ENCODE measurements at regions not wholly inside any gene's neighbourhood (a gene's known extent, or its start where the extent isn't known, plus 50 kb on each side); places are given as distances from the start of the nearest gene placed in this dataset.

DNA sequence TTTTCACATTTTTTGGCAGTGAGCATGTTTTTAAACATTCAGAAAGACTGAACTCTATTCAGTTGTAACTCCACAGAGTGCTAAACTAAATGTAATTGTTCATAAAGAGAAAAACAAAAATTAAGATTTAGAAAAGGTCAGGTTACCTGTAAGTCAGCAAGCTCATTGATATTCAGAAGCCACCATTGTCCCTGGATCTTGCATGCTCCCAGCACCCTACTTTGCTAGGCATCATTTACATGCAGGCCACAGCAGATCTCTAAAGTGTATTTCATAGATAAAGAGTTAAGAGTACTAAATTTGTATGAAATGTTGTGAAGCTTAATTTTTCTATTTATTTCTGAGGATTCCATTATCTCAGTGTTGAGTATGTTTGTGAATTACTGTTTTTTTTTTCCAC, 64.8 kb upstream of the CDH19 start:
- TF ChIP-seq, protein P1, sequence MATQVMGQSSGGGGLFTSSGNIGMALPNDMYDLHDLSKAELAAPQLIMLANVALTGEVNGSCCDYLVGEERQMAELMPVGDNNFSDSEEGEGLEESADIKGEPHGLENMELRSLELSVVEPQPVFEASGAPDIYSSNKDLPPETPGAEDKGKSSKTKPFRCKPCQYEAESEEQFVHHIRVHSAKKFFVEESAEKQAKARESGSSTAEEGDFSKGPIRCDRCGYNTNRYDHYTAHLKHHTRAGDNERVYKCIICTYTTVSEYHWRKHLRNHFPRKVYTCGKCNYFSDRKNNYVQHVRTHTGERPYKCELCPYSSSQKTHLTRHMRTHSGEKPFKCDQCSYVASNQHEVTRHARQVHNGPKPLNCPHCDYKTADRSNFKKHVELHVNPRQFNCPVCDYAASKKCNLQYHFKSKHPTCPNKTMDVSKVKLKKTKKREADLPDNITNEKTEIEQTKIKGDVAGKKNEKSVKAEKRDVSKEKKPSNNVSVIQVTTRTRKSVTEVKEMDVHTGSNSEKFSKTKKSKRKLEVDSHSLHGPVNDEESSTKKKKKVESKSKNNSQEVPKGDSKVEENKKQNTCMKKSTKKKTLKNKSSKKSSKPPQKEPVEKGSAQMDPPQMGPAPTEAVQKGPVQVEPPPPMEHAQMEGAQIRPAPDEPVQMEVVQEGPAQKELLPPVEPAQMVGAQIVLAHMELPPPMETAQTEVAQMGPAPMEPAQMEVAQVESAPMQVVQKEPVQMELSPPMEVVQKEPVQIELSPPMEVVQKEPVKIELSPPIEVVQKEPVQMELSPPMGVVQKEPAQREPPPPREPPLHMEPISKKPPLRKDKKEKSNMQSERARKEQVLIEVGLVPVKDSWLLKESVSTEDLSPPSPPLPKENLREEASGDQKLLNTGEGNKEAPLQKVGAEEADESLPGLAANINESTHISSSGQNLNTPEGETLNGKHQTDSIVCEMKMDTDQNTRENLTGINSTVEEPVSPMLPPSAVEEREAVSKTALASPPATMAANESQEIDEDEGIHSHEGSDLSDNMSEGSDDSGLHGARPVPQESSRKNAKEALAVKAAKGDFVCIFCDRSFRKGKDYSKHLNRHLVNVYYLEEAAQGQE (IDR thresholded peaks at IDR 0.05; ENCODE audit: low read depth), result no peak
- TF ChIP-seq NFIC (IDR thresholded peaks at IDR 0.05) (no peak), EP300 (IDR thresholded peaks at IDR 0.05; ENCODE audit: borderline replicate concordance) (no peak), TAF1 (IDR thresholded peaks at IDR 0.05; ENCODE audit: low read depth) (no peak), ZBTB7A (IDR thresholded peaks at IDR 0.05; ENCODE audit: low read depth) (no peak), CEBPB (IDR thresholded peaks at IDR 0.05) (no peak), EGR1 (IDR thresholded peaks at IDR 0.05) (no peak), YY1 (IDR thresholded peaks at IDR 0.05; ENCODE audit: low read depth) (no peak), TCF12 (IDR thresholded peaks at IDR 0.05; ENCODE audit: low read depth) (no peak)
- TF ChIP-seq, protein P2, sequence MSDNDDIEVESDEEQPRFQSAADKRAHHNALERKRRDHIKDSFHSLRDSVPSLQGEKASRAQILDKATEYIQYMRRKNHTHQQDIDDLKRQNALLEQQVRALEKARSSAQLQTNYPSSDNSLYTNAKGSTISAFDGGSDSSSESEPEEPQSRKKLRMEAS (IDR thresholded peaks at IDR 0.05), result no peak

DNA sequence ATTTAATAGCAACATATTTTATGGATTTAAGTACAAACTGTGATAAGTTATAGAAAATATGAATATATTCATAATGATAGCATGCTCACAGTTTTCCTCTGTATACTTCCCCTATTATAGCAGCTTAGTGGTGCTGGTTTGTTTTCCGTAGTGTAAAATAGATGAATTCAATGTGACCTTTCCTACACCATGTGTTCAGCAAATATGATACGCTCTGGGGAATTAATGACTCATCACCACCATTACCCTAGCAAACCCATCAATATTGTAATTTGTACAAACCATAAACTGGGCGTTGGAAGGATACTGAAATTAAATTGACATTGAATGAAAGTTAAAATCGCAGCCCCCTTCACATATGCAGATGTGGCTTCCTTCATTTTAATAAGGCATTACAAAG, 58.7 kb upstream of the CDH19 start:
- TF ChIP-seq, protein P2 (IDR thresholded peaks at IDR 0.05), result no peak
- no peak for TF ChIP-seq TAF1 (IDR thresholded peaks at IDR 0.05; ENCODE audit: low read depth)
- TF ChIP-seq TCF12 (IDR thresholded peaks at IDR 0.05; ENCODE audit: low read depth), result no peak
- no peak for TF ChIP-seq EGR1 (IDR thresholded peaks at IDR 0.05)
- TF ChIP-seq ZBTB7A (IDR thresholded peaks at IDR 0.05; ENCODE audit: low read depth), result no peak
- no peak for TF ChIP-seq TEAD4 (IDR thresholded peaks at IDR 0.05)
- no peak for TF ChIP-seq EP300 (IDR thresholded peaks at IDR 0.05; ENCODE audit: borderline replicate concordance)
- TF ChIP-seq FOXM1 (IDR thresholded peaks at IDR 0.05; ENCODE audit: borderline replicate concordance, low read depth), result no peak
- no peak for TF ChIP-seq CREB1 (IDR thresholded peaks at IDR 0.05; ENCODE audit: low read depth)
- TF ChIP-seq, protein P1 (IDR thresholded peaks at IDR 0.05; ENCODE audit: low read depth), result no peak
- no peak for TF ChIP-seq RAD21 (IDR thresholded peaks at IDR 0.05; ENCODE audit: low read depth)
- no peak for TF ChIP-seq YY1 (IDR thresholded peaks at IDR 0.05; ENCODE audit: low read depth)
- TF ChIP-seq CEBPB (IDR thresholded peaks at IDR 0.05), result no peak
- TF ChIP-seq, protein P3, sequence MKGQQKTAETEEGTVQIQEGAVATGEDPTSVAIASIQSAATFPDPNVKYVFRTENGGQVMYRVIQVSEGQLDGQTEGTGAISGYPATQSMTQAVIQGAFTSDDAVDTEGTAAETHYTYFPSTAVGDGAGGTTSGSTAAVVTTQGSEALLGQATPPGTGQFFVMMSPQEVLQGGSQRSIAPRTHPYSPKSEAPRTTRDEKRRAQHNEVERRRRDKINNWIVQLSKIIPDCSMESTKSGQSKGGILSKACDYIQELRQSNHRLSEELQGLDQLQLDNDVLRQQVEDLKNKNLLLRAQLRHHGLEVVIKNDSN (IDR thresholded peaks at IDR 0.05), result no peak
- TF ChIP-seq NFIC (IDR thresholded peaks at IDR 0.05), result no peak

DNA sequence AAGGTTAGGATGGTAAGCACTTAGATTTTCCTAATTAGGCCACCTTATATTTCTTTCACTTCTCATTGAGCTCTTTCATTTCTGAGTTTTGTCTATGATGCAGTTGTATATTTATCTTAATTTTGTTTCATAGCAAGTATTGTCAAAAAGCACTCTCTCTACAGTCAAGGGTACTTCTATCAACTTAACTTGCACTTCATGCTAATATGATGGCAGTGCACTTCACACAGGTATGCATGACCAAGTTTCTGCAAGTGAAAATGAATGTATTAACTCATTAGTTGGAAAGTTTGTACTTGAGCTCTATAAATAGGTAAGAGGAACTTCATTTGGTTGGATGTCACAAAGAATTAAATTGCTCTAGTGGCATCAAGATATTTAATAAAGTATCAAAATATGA, 51.5 kb upstream of the CDH19 start:
- TF ChIP-seq EGR1 (IDR thresholded peaks at IDR 0.05), result no peak
- no peak for TF ChIP-seq TCF12 (IDR thresholded peaks at IDR 0.05; ENCODE audit: low read depth)
- TF ChIP-seq, protein P2 (IDR thresholded peaks at IDR 0.05), result no peak
- TF ChIP-seq, protein P3 (IDR thresholded peaks at IDR 0.05), result no peak
- no peak for TF ChIP-seq CREB1 (IDR thresholded peaks at IDR 0.05; ENCODE audit: low read depth)
- TF ChIP-seq, protein P1 (IDR thresholded peaks at IDR 0.05; ENCODE audit: low read depth), result no peak
- TF ChIP-seq ZBTB7A (IDR thresholded peaks at IDR 0.05; ENCODE audit: low read depth), result no peak
- TF ChIP-seq NFIC (IDR thresholded peaks at IDR 0.05), result no peak
- no peak for TF ChIP-seq RAD21 (IDR thresholded peaks at IDR 0.05; ENCODE audit: low read depth)
- TF ChIP-seq YY1 (IDR thresholded peaks at IDR 0.05; ENCODE audit: low read depth), result no peak
- TF ChIP-seq FOXM1 (IDR thresholded peaks at IDR 0.05; ENCODE audit: borderline replicate concordance, low read depth), result no peak
- no peak for TF ChIP-seq TAF1 (IDR thresholded peaks at IDR 0.05; ENCODE audit: low read depth)
- TF ChIP-seq TEAD4 (IDR thresholded peaks at IDR 0.05), result no peak
- no peak for TF ChIP-seq CEBPB (IDR thresholded peaks at IDR 0.05)
- no peak for TF ChIP-seq EP300 (IDR thresholded peaks at IDR 0.05; ENCODE audit: borderline replicate concordance)
